ENCODE measurements at regions not wholly inside any gene's neighbourhood (a gene's known extent, or its start where the extent isn't known, plus 50 kb on each side); places are given as distances from the start of the nearest gene placed in this dataset.
"Not testable (repeated sequence)": the region's sequence is repeated elsewhere in the genome, so short reads cannot be mapped to it uniquely, and the experiment has no call there.

DNA sequence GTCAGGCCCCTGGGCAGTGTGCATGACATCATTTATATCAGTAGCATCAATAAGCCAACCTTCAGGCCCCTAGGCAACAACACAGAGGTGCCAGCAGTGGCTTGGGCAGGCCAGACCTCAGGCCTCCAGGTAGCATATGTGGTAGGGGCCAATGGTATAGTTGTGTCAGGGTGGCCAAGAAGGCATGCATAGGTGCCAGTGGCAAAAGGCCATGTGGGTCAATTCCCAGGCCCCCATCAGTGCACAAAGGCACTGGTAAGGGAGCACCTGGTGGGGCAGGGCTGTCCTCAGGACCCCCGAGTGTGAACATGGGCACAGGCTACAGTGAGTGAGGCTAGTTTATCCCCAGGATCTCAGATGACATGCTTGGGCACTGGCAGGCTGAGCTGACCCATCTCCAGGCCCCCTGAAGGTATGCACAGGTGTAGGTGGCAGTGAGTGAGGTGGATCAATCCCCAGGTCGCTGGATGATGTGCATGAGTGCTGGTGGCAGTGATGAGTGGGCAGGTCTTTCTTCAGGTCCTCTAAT lies 244.1 kb upstream of the ZNF385D start:
- ATAC-seq, result no peak

DNA sequence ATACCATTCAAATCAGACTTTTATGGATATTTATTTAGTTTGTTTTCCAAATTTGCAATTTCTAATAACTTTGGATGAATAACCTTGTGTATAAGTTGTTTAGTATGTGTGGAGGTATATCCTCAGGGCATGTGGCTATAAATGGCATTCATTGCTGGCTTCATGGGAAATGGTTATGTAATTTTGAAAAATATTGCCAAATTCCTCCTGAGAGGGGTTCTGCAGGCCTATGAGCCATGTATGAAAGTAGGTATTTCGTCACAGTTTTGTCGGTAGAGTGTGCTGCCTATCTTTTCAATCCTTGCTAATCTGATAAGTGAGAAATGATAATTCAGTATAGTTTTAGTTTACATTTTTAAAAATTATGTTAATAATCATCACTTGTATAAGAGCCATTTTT lies 256.4 kb upstream of the ZNF385D start:
- no peak for ATAC-seq

GRCh38 chr3:22010997-22011396 lies 260.0 kb upstream of the ZNF385D start:
- no peak for ATAC-seq

- ATAC-seq, result no peak
Observed at GRCh38 chr3:22012471-22012870, 261.5 kb upstream of the ZNF385D start.

DNA sequence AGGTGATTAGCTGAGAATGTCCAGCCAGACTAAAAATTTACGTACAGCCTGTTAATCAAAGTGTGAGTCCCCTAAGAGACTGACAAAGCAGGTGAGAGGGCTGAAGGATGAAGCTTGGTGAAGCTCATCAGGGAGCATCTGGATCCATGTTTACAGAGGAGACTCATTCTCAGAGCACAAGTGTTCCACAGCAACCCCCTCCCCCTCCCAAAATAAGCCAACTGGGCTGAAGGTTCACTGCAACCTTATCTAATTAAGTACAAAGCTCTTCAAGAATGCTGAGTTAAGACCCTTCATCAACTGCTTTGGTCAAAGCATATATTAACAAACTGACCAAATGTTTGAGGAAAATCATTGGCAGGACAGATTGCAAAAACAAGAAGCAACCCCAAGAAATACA lies 262.6 kb upstream of the ZNF385D start:
- ATAC-seq, result no peak

- ATAC-seq, result no peak
Observed at GRCh38 chr3:22016197-22016596, 265.2 kb upstream of the ZNF385D start.

GRCh38 chr3:22024638-22025037 lies 273.6 kb upstream of the ZNF385D start:
- ATAC-seq, result not testable (repeated sequence)

DNA sequence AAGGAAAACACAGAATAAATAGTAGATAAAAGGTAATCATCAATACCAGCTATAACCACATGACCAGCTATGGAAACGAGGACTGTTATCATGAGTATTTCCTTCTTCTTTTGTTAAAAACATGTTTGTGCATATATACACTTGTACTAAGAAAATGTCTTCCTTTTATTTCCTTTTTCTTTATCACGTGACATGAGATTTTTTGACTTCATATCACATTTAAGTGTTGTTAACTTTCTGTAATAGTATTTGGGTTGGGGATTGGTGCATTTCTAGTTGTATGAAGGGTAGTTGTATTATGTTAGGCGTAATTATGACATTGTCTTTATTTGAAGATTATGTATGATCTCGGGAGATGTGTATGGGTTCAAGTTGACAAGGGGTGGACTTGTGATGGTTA lies 278.5 kb upstream of the ZNF385D start:
- no peak for ATAC-seq

DNA sequence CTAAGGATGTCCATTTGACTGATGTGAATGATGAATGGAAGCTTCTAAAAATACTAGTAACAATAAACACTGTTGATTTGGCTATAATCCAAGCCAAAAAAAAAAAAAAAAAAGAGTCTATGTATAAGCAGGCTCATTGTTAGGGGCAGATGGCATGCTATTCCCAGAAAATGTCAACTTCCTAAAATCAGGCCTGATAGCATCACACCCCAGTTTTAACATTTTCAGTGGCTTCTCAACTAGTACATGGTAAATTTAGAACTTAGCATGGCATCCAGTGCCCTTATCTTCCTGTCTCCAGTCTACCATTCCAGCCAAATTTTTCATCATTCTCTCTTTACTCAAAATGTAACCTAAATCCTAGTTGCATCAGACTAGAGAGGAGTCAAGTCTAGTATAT lies 288.2 kb upstream of the ZNF385D start:
- ATAC-seq, result no peak

GRCh38 chr3:22040150-22040549 lies 289.1 kb upstream of the ZNF385D start:
- ATAC-seq, result no peak

GRCh38 chr3:22045882-22046281 lies 294.9 kb upstream of the ZNF385D start:
- ATAC-seq, result no peak

DNA sequence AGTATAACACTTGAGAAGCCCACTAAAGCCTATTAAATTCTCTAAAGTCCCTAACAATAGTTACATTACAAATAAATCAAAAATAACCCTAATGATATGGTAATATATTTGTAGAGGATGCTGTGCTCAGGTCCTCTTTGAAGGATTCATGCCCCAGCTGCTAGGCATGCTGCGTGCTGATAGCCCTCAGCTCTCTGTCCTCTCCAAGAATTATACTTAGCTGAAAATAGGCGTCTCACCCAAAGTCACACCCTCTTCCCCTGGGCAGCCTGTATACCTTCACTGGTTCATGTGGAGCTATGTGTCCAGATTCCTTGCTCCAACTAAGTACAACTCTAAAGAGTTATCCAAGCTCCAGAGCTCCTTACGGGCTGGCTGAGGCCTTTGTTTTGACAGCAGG lies 312.5 kb upstream of the ZNF385D start:
- no peak for ATAC-seq

DNA sequence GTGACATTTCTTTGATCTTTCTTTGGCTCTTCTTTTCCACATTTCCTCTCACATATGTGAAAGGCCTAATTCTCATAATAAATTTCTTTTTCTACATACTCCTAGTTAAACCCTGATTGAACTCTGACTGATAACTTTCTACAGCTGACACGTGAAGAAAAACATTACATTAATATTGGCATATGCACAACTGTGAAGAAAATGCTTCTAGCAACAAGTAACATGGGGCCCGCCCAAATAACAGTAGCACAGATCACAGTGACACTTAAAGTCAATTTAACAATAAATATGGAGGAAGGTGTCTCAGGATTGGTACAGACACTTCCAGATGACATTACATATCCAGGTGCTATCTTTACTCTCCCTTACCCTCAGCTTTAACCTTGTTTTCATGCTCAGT lies 317.6 kb upstream of the ZNF385D start:
- no peak for ATAC-seq

DNA sequence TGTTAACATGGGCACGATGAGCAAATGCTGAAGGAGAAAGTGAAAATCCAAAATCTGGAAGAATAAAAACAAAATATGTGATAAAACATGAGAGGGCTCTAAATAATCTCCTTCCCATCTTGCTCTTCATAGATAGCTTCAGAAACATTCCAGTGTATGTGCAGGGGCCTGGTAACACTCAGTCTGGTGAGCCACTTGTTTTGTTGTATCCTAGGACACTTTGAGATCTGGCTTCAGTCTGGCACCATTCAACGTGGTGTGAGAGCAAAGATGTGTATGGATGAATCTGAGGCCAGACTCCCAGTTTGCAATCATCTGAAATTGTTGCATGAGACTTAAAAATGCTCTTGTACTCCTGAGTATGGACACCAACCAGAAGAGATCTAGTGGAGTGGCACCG lies 337.2 kb upstream of the ZNF385D start:
- ATAC-seq, result no peak

- peak; percentile 65 for ATAC-seq
Observed at GRCh38 chr3:22089284-22089683, 338.3 kb upstream of the ZNF385D start.

- ATAC-seq, result no peak
Observed at GRCh38 chr3:22091329-22091728, 340.3 kb upstream of the ZNF385D start.

DNA sequence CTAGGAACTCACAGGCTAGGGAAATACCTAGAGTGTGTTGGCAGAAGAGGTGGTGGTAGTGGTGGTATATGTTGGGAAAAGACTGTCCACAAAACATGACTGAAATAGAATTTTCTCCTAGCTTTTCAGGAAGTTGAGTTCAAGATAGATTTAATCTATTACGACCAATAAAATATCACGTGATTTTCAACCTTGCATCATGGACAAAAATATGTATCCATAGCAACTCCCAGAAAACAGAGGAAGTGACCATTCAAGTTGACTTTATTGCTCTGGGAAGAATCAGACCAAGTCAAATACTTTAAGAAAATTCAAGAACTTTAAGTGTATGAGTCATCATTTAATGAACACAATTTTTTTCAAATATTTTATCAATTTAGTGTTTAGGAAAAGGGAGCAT lies 347.0 kb upstream of the ZNF385D start:
- ATAC-seq, result no peak

- no peak for ATAC-seq
Observed at GRCh38 chr3:22101351-22101750, 350.3 kb upstream of the ZNF385D start.

DNA sequence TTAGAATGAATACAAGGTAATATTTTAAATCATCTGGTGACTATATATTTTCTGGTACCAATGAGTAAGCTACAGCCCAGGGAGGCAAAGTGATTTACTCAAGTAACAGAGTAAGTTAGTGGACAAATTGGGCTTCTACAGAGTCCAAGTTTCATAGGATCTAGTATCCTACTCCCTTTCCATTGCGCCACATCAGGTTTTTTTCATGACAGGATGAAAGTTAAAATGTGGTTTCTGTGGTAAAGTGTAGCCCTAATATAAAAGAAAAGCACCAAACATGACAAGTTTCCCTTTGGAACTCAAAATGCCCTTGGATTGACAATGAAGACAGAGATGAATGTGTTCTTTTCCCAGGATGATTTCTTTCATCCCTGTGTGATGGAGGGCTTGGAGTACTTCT lies 350.8 kb upstream of the ZNF385D start:
- no peak for ATAC-seq

DNA sequence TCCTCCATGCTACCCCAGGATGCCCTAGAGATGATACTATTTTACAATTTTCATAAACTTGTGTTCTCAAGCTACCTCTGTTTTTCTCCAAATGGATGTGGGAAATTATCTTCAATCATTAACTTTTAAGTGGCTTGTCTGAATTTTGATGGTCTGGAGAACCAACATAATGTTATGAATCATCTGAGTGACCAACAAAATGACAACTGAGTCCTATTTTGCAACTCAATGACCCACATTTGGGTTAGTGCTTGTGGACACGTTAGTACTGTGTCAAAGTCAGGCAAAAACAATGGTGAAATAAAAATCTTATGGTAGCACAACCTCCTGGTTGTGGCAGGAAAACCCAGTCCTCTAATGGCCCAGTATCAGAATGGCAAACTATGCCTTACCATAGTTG lies 352.4 kb upstream of the ZNF385D start:
- no peak for ATAC-seq

DNA sequence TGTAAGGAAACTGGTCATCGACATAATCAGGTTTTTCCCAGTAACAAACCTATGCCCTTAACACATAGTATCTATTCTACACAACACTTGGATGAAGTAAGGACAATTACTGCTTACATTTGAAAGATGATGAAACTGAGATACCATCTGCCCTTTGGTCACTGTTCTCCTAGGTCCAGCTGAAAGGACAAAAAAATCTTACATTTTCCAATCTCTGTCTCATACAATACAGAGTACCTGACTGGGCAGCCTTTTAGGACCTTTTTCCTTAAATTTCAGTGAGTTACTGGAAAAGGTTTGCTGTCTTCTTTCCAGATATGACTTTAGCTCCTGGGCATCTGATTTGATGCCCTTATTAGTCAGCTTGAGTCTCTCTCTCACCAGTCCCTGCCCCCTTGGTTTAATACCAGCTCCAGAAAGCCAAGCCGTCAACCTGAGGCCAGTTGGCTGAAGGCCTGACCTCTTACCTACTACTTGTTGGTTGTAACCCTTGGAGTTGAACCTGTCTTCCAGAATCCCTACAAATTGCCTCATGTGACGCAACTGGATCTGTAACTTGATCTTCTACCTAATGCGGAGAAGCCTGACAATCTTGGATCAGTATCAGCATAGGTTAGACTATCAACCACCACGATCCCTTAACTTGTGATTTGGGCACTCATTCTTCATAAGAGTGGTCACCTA lies 355.3 kb upstream of the ZNF385D start:
- peak; percentile 43 for ATAC-seq

DNA sequence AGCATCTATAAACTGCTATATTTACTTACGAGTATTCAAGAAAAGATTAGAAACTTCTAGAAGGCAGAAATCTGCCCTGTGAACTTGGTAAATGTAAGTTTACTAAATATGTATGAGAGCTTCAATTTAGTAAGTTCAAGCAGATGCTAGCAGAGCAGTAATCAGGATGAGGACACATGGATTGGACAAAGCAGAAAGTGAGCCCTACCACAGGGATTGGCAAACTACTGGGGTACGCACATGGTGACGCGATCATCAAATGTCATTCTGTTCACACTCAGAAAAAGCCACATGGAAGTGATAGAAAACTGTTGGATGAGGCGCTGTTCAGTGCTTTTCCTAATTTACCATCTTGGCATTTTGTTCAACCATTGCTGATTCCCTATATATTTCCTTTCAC lies 360.2 kb upstream of the ZNF385D start:
- no peak for ATAC-seq

- no peak for ATAC-seq
Observed at GRCh38 chr3:22113453-22113852, 362.4 kb upstream of the ZNF385D start.

DNA sequence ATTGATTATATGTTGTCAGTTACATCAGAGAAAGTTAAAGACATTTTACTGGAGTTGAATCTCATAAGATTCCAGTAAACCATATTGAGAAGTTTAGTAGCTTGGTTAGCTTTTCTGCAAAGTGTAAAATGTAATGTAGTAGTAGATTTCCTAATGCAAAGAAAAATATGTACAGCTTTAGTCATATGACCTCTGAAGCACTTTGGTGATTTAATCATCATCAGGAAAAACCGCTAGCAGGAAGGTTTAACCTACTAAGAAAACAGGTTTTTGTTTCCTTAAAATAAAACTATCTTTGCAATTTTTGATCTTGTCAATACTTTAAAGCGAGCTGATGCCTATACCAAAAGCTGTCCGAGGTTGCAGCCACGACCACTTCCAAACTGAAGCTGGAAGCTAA lies 364.6 kb upstream of the ZNF385D start:
- no peak for ATAC-seq

DNA sequence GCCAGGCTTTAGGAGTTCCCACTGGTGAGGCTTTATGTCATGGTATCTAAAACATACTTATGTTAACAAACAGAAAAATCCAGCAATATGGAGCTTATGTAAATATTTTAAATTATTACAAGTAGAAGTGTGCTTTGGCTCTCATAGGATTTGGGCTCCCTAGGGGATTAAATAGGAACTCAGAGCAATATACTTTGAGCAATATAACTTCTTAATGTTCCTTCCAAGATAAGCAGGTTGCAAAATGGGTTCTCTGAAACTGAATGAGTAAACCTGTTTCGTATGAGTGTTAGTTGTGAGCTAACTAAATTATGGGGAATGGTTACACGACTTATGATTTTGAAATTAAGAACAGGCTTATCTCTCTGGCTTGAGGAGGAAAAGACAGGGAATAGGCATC lies 366.1 kb upstream of the ZNF385D start:
- ATAC-seq, result no peak

Data from esophagus mucosa (tissue), 1 donor.